Mucosa of descending colon (tissue), 3 donors: ENCODE measurements at regions not wholly inside any gene's neighbourhood (a gene's known extent, or its start where the extent isn't known, plus 50 kb on each side); places are given as distances from the start of the nearest gene placed in this dataset.

Experiments
- ATAC-seq: fragments of 200-7000 bp; cut with Tn5 transposase; one replicate; pipeline ENCODE4 v1.9.1; 2020; ENCODE audit warnings: mild to moderate bottlenecking, moderate library complexity
- DNase-seq, 3 donors: peaks; one replicate each; pipeline ENCODE4 v3.0.0-alpha.2; 2020
- H3K36me3 ChIP-seq: fragments of 200-600 bp; one replicate; pipeline ENCODE4 v1.8.0; 2021; ENCODE audit warnings: low read depth, mild to moderate bottlenecking
- H3K4me1 ChIP-seq: fragments of 200-600 bp; one replicate; pipeline ENCODE4 v1.8.0; 2021; ENCODE audit warnings: low read depth, mild to moderate bottlenecking
- H3K4me3 ChIP-seq: fragments of 200-600 bp; one replicate; pipeline ENCODE4 v1.8.0; 2021; ENCODE audit warnings: mild to moderate bottlenecking
- H3K9me3 ChIP-seq: fragments of 200-600 bp; one replicate; pipeline ENCODE4 v1.8.0; 2021; ENCODE audit warnings: mild to moderate bottlenecking
- CTCF ChIP-seq: fragments of 200-600 bp; IDR thresholded peaks from one replicate; pipeline ENCODE4 v1.8.0; 2022; ENCODE audit warnings: antibody characterized with exemption, mild to moderate bottlenecking
- intact Hi-C, 2 donors: fragments of 100-400 bp; cut with DNase I in 1 of 2; cut with micrococcal nuclease in 1 of 2; formaldehyde crosslinking; loops; one replicate each; pipeline versions ENCODE4 v1.11.0 to v1.11.1; 2022; cut with DNase I, micrococcal nuclease
- donor health status: DM: no; HTN: no; CAD: no; lungs with moderate emphysema.
- donor health status: DM: no; HTN: no; CAD: no.
- donor health status: DM: no; HTN: yes; CAD: no.

GRCh38 chr10:25768167-25768566 lies 165.9 kb upstream of the MYO3A start:
- H3K4me1 ChIP-seq = no peaks in the 10 kb centered on the region
- no peaks in the 10 kb centered on the region for H3K9me3 ChIP-seq
- intact Hi-C loops = no loop called here
- DNase-seq (no peak), ATAC-seq (no peak)
- H3K36me3 ChIP-seq = no peaks in the 10 kb centered on the region
- H3K4me3 ChIP-seq = no peak overlapping the region
- no peak for TF ChIP-seq CTCF

GRCh38 chr10:25778646-25779045 lies 155.4 kb upstream of the MYO3A start:
- H3K9me3 ChIP-seq = no peaks in the 10 kb centered on the region
- ATAC-seq (no peak), DNase-seq (no peak)
- no peaks in the 10 kb centered on the region for H3K36me3 ChIP-seq
- TF ChIP-seq CTCF = no peak
- H3K4me1 ChIP-seq = no peaks in the 10 kb centered on the region
- intact Hi-C loops = no loop called here
- no peak overlapping the region for H3K4me3 ChIP-seq

- no peaks in the 10 kb centered on the region for H3K36me3 ChIP-seq
- no peak for TF ChIP-seq CTCF
- no peaks in the 10 kb centered on the region for H3K4me1 ChIP-seq
- intact Hi-C loops = no loop called here
- DNase-seq (no peak), ATAC-seq (no peak)
- H3K4me3 ChIP-seq = no peak overlapping the region
- H3K9me3 ChIP-seq = no peaks in the 10 kb centered on the region
Measured at GRCh38 chr10:25786161-25786560, 147.9 kb upstream of the MYO3A start.

GRCh38 chr10:25786899-25787298 lies 147.1 kb upstream of the MYO3A start:
- TF ChIP-seq CTCF = no peak
- intact Hi-C loops = no loop called here
- H3K9me3 ChIP-seq = no peaks in the 10 kb centered on the region
- no peaks in the 10 kb centered on the region for H3K4me1 ChIP-seq
- DNase-seq (no peak), ATAC-seq (no peak)
- no peaks in the 10 kb centered on the region for H3K36me3 ChIP-seq
- no peak overlapping the region for H3K4me3 ChIP-seq

GRCh38 chr10:25797888-25798429 lies 136.1 kb upstream of the MYO3A start:
- no peaks in the 10 kb centered on the region for H3K36me3 ChIP-seq
- intact Hi-C loops = no loop called here
- no peak for ATAC-seq
- H3K4me3 ChIP-seq = no peak overlapping the region
- no peaks in the 10 kb centered on the region for H3K4me1 ChIP-seq
- DNase-seq = no peak
- no peak for TF ChIP-seq CTCF
- H3K9me3 ChIP-seq = no peaks in the 10 kb centered on the region

- DNase-seq = no peak
- intact Hi-C loops = no loop called here
- H3K4me1 ChIP-seq = no peaks in the 10 kb centered on the region
- ATAC-seq = no peak
- no peaks in the 10 kb centered on the region for H3K9me3 ChIP-seq
- TF ChIP-seq CTCF = no peak
- no peak overlapping the region for H3K4me3 ChIP-seq
- no peaks in the 10 kb centered on the region for H3K36me3 ChIP-seq
Measured at GRCh38 chr10:25804505-25804904, 129.5 kb upstream of the MYO3A start.
